OCI-LY1 (cell line): ENCODE measurements at regions not wholly inside any gene's neighbourhood (a gene's known extent, or its start where the extent isn't known, plus 50 kb on each side); places are given as distances from the start of the nearest gene placed in this dataset.

Experiments
- H2AFZ ChIP-seq: fragments of 200-600 bp; sonication (generic), shearing (Covaris generic); 2 replicates; pipeline ENCODE4 v1.6.0; 2014; ENCODE audit warnings: antibody characterized with exemption, mild to moderate bottlenecking, low read length
- H3F3A ChIP-seq: fragments of 200-600 bp; sonication (generic), shearing (Covaris generic); 2 replicates; pipeline ENCODE4 v1.6.0; 2014; ENCODE audit warnings: mild to moderate bottlenecking, antibody characterized with exemption, low read length, moderate library complexity; ENCODE audit not compliant: insufficient read depth
- H3K27ac ChIP-seq: fragments of 200-600 bp; sonication (generic); 2 replicates; pipeline ENCODE4 v1.5.1; 2014; ENCODE audit warnings: low read length, mixed run types, mild to moderate bottlenecking, low read depth; ENCODE audit not compliant: poor library complexity, severe bottlenecking
- H3K27me3 ChIP-seq: fragments of 200-600 bp; sonication (generic); 2 replicates; pipeline ENCODE4 v1.6.0; 2014; ENCODE audit warnings: antibody characterized with exemption, mild to moderate bottlenecking, low read length, moderate library complexity; ENCODE audit not compliant: insufficient read depth
- H3K36me3 ChIP-seq: fragments of 200-600 bp; sonication (generic); 2 replicates; pipeline ENCODE4 v1.6.1; 2014; ENCODE audit warnings: mild to moderate bottlenecking, antibody characterized with exemption, low read length, moderate library complexity, mixed read lengths; ENCODE audit not compliant: insufficient read depth
- H3K4me1 ChIP-seq: fragments of 200-600 bp; sonication (generic); 2 replicates; pipeline ENCODE4 v1.5.1; 2014; ENCODE audit warnings: mild to moderate bottlenecking, low read length, moderate library complexity; ENCODE audit not compliant: insufficient read depth, severe bottlenecking
- H3K4me2 ChIP-seq: fragments of 200-600 bp; sonication (generic), shearing (Covaris generic); 2 replicates; pipeline ENCODE4 v1.6.1; 2014; ENCODE audit warnings: low read length
- H3K4me3 ChIP-seq: fragments of 200-600 bp; sonication (generic); 2 replicates; pipeline ENCODE4 v1.5.1; 2014; ENCODE audit warnings: low read length, low read depth, mild to moderate bottlenecking, mixed read lengths; ENCODE audit not compliant: poor library complexity, severe bottlenecking
- H3K79me2 ChIP-seq: fragments of 200-600 bp; shearing (Covaris generic); 2 replicates; pipeline ENCODE4 v1.6.1; 2016; ENCODE audit warnings: mixed run types, low read length, mixed read lengths; ENCODE audit not compliant: insufficient read depth
- H3K9ac ChIP-seq: fragments of 200-600 bp; sonication (generic), shearing (Covaris generic); 2 replicates; pipeline ENCODE4 v1.6.1; 2014; ENCODE audit warnings: mild to moderate bottlenecking, low read length, mixed read lengths
- H3K9me2 ChIP-seq: fragments of 200-600 bp; sonication (generic), shearing (Covaris generic); 2 replicates; pipeline ENCODE4 v1.6.1; 2014; ENCODE audit warnings: low read depth, mild to moderate bottlenecking, low read length, mixed read lengths
- H3K9me3 ChIP-seq: fragments of 200-600 bp; shearing (Covaris generic); 2 replicates; pipeline ENCODE4 v1.6.1; 2014; ENCODE audit warnings: low read length, mixed read lengths
- H4K20me1 ChIP-seq: fragments of 200-600 bp; sonication (generic), shearing (Covaris generic); 2 replicates; pipeline ENCODE4 v1.6.0; 2016; ENCODE audit warnings: mild to moderate bottlenecking, low read length; ENCODE audit not compliant: insufficient read depth
- CTCF ChIP-seq: fragments of 200-600 bp; sonication (generic), shearing (Covaris generic); IDR thresholded peaks from 2 replicates; pipeline ENCODE4 v1.5.1; 2017; ENCODE audit warnings: mild to moderate bottlenecking, antibody characterized with exemption, low read length, moderate library complexity, mixed read lengths
- EZH2 ChIP-seq: fragments of 200-600 bp; sonication (generic), shearing (Covaris generic); IDR thresholded peaks from 2 replicates; pipeline ENCODE4 v1.8.0; 2017; ENCODE audit warnings: borderline replicate concordance, mixed run types, mild to moderate bottlenecking, antibody characterized with exemption, low read length, moderate library complexity, mixed read lengths

- Histone ChIP-seq H3K4me3 (no peak overlapping the region), H4K20me1 (no peaks in the 10 kb centered on the region), H3K27ac (no peak overlapping the region), H3K4me1 (no peaks in the 10 kb centered on the region), H2AFZ (no peak overlapping the region), H3K36me3 (no peaks in the 10 kb centered on the region; the same call in 1 of the 2 replicates), H3K9ac (no peak overlapping the region), H3K4me2 (no peak overlapping the region), H3K27me3 (no peaks in the 10 kb centered on the region), H3F3A (no peaks in the 10 kb centered on the region), H3K9me3 (0 out of 2 replicates have a peak, but pooled peaks cover 3% of the 10 kb centered on the region), H3K79me2 (no peaks in the 10 kb centered on the region), H3K9me2 (no peaks in the 10 kb centered on the region)
- no peak for TF ChIP-seq CTCF
- no peak for TF ChIP-seq EZH2
Observed at GRCh38 chr5:135149956-135150723, 116.1 kb upstream of the PITX1 start.

- TF ChIP-seq CTCF = no peak
- TF ChIP-seq EZH2 = no peak
- no peaks in the 10 kb centered on the region; the same call in 1 of the 2 replicates for H3K36me3 ChIP-seq
Observed at GRCh38 chr5:135149229-135149955, 115.4 kb upstream of the PITX1 start.

GRCh38 chr5:135147294-135148090, 113.5 kb upstream of the PITX1 start:
- Histone ChIP-seq H3K4me1 (no peaks in the 10 kb centered on the region), H4K20me1 (no peaks in the 10 kb centered on the region), H3K27me3 (no peaks in the 10 kb centered on the region), H3K4me3 (no peak overlapping the region), H3K9ac (no peak overlapping the region), H3K36me3 (no peaks in the 10 kb centered on the region; the same call in 1 of the 2 replicates), H3K27ac (no peak overlapping the region), H2AFZ (no peak overlapping the region), H3K9me2 (no peaks in the 10 kb centered on the region), H3K79me2 (no peaks in the 10 kb centered on the region), H3K9me3 (0 out of 2 replicates have a peak, but pooled peaks cover 3% of the 10 kb centered on the region), H3K4me2 (no peak overlapping the region), H3F3A (no peaks in the 10 kb centered on the region)
- no peak for TF ChIP-seq EZH2
- no peak for TF ChIP-seq CTCF

More at GRCh38 chr5:135149229-135149955, 115.4 kb upstream of the PITX1 start:
- Histone ChIP-seq H3K4me1 (no peaks in the 10 kb centered on the region), H2AFZ (no peak overlapping the region), H3F3A (no peaks in the 10 kb centered on the region), H3K27me3 (no peaks in the 10 kb centered on the region), H4K20me1 (no peaks in the 10 kb centered on the region), H3K79me2 (no peaks in the 10 kb centered on the region), H3K27ac (no peak overlapping the region), H3K9me3 (0 out of 2 replicates have a peak, but pooled peaks cover 3% of the 10 kb centered on the region), H3K4me2 (no peak overlapping the region), H3K9ac (no peak overlapping the region), H3K9me2 (no peaks in the 10 kb centered on the region), H3K4me3 (no peak overlapping the region)
